A673 (cell line): ENCODE measurements at regions not wholly inside any gene's neighbourhood (a gene's known extent, or its start where the extent isn't known, plus 50 kb on each side); places are given as distances from the start of the nearest gene placed in this dataset.

Experiments
- EZH2 ChIP-seq: fragments of 200-600 bp; sonication (generic); IDR thresholded peaks from 2 replicates; pipeline ENCODE4 v1.6.1; 2017; ENCODE audit warnings: borderline replicate concordance, low read depth, mild to moderate bottlenecking, mixed read lengths, antibody characterized with exemption, low read length; ENCODE audit not compliant: poor library complexity, severe bottlenecking
- TF ChIP-seq, protein P1 (sequence below): fragments of 300-800, 200-600 bp; sonication (generic); conservative IDR thresholded peaks from 2 replicates; pipeline ENCODE4 v1.5.1; 2017; ENCODE audit warnings: low read depth, mild to moderate bottlenecking, antibody characterized with exemption, low read length, moderate library complexity, mixed read lengths

DNA sequence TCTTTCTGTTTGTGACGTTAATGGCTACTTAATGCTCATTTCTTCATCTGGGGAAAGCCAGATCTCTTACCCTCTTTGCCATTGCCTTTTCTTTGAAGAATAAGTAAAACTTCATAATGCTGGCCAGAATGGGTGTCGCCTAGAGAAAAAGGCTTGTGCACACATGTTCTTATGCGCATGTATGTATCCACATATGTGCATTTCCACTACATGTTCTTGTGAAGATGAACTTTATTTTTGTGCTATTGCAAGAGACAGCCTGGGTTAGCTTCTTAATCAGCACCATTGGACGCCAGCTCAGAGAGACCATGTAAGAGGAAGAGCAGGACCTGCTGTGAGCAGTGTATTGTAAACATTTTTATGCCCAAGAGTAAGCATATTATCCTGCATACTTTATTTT lies 178.7 kb downstream of the SPRY1 start:
- TF ChIP-seq, protein P1, sequence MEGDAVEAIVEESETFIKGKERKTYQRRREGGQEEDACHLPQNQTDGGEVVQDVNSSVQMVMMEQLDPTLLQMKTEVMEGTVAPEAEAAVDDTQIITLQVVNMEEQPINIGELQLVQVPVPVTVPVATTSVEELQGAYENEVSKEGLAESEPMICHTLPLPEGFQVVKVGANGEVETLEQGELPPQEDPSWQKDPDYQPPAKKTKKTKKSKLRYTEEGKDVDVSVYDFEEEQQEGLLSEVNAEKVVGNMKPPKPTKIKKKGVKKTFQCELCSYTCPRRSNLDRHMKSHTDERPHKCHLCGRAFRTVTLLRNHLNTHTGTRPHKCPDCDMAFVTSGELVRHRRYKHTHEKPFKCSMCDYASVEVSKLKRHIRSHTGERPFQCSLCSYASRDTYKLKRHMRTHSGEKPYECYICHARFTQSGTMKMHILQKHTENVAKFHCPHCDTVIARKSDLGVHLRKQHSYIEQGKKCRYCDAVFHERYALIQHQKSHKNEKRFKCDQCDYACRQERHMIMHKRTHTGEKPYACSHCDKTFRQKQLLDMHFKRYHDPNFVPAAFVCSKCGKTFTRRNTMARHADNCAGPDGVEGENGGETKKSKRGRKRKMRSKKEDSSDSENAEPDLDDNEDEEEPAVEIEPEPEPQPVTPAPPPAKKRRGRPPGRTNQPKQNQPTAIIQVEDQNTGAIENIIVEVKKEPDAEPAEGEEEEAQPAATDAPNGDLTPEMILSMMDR: no peak
- TF ChIP-seq EZH2: no peak
